Lower leg skin (tissue), 3 donors: ENCODE measurements at regions not wholly inside any gene's neighbourhood (a gene's known extent, or its start where the extent isn't known, plus 50 kb on each side); places are given as distances from the start of the nearest gene placed in this dataset.

Source experiments
- POLR2A ChIP-seq, 2 donors: fragments of 450-650 bp; IDR thresholded peaks; one replicate each; pipeline ENCODE4 v1.6.1; 2016 to 2017; ENCODE audit warnings: antibody characterized with exemption in 2 of 2, mild to moderate bottlenecking in 1 of 2, moderate library complexity in 1 of 2
- TF ChIP-seq, protein P1 (sequence below), 3 donors: fragments of 450-650 bp; IDR thresholded peaks; one replicate each; pipeline ENCODE4 v1.5.1; 2016; ENCODE audit warnings: antibody characterized with exemption in 3 of 3, mild to moderate bottlenecking in 3 of 3, moderate library complexity in 2 of 3

DNA sequence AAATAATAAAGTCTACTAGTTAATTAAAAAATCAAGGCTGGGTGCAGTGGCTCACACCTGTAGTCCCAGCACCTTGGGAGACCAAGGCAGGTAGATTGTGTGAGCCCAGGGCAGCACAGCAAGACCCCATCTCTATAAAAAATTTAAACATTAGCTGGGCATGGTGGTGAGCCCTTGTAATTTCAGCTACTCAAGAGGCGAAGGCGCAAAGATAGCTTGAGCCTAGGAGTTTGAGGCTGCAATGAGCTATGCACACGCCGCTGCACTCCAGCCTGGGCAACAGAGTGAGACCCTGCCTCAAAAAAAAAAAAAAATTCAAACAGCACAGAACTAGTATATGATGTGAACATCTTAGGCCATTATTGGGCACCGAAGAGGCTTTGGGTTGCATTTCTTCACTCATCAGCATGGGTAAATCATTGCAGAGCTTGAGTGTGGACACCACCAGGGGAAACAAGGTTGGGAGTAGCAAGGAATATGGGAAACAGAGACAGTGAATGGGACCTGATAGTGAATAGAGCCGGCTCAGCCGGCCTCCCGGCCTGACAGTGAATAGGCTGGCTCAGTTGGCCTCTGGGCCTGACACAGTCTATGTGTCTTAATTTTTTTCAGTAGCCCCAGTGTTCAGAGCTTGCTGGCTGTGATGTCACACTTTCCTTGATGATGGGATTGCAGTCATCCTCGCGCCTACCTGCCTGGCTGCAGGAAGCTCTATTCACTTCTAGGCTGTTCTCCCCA lies 89.1 kb upstream of the ERRFI1 start:
- TF ChIP-seq POLR2A (IDR thresholded peaks at IDR 0.05), result no peak
- TF ChIP-seq, protein P1, sequence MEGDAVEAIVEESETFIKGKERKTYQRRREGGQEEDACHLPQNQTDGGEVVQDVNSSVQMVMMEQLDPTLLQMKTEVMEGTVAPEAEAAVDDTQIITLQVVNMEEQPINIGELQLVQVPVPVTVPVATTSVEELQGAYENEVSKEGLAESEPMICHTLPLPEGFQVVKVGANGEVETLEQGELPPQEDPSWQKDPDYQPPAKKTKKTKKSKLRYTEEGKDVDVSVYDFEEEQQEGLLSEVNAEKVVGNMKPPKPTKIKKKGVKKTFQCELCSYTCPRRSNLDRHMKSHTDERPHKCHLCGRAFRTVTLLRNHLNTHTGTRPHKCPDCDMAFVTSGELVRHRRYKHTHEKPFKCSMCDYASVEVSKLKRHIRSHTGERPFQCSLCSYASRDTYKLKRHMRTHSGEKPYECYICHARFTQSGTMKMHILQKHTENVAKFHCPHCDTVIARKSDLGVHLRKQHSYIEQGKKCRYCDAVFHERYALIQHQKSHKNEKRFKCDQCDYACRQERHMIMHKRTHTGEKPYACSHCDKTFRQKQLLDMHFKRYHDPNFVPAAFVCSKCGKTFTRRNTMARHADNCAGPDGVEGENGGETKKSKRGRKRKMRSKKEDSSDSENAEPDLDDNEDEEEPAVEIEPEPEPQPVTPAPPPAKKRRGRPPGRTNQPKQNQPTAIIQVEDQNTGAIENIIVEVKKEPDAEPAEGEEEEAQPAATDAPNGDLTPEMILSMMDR (IDR thresholded peaks at IDR 0.05), result no peak
